ENCODE measurements at regions not wholly inside any gene's neighbourhood (a gene's known extent, or its start where the extent isn't known, plus 50 kb on each side); places are given as distances from the start of the nearest gene placed in this dataset.

DNA sequence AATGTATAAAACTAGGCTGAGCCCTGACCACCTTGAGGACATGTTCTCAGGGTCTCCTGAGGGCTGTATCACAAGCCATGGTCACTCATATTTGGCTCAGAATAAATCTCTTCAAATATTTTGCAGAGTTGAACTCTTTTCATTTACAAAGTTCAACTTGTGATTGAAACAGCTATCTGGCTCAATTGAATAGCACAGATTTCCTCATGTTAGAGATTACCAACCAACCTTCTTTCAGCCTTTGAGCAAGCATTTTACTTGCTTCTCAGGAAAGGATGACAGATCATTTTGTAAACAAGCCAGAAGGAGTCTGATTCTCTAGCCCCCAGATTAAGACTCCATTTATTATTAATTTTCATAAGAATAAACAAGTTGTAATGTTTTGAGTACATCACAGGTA, 111.0 kb upstream of the DOK5 start:
- DNase-seq (ENCODE audit: low spot score) = no peak
- H4K20me1 ChIP-seq (ENCODE audit: insufficient read depth, low read length) = no peaks in the 10 kb centered on the region
- H2AFZ ChIP-seq (ENCODE audit: low read length) = no peak overlapping the region
- no peaks in the 10 kb centered on the region for H3K9me3 ChIP-seq (ENCODE audit: low read length)
- CTCF ChIA-PET (ENCODE audit: low intra/inter-chr PET ratio, low total read pairs) = no interaction called here
- no peak overlapping the region for H3K4me2 ChIP-seq (ENCODE audit: low read depth, low read length)
- no peak overlapping the region for H3K9ac ChIP-seq (ENCODE audit: insufficient read depth, low read depth, low read length)
- H3K4me3 ChIP-seq (replicated peaks in 1 of 3; ENCODE audit: insufficient read depth in 1 of 3, low read depth in 2 of 3, low read length in 3 of 3) = no peak overlapping the region
- H3K27ac ChIP-seq (ENCODE audit: extremely low read length, insufficient read depth, low read length) = no peak overlapping the region
- intact Hi-C loops (cut with micrococcal nuclease; ENCODE audit: unreplicated experiment) = no loop called here
- in situ Hi-C loops (cut with HindIII; ENCODE audit: extremely low pct_ligation_motif_present, low pct_unique_long_range_greater_than_20kb) = no loop called here
- ATAC-seq = no peak
- POLR2A ChIA-PET = no interaction called here
- H3K27me3 ChIP-seq (ENCODE audit: control insufficient read depth in 1 of 2, insufficient read depth in 2 of 2, low read length in 2 of 2) = no peaks in the 10 kb centered on the region
- no peaks in the 10 kb centered on the region for H3K79me2 ChIP-seq (ENCODE audit: insufficient read depth, low read length)
- no peaks in the 10 kb centered on the region for H3K4me1 ChIP-seq (ENCODE audit: insufficient read depth, low read length)
- BruUV-seq (replicated peaks) = no TSS peak
- no peak for FAIRE-seq
- no peaks in the 10 kb centered on the region for H3K36me3 ChIP-seq (replicated peaks in 1 of 2; ENCODE audit: control insufficient read depth in 1 of 2, insufficient read depth in 2 of 2, low read length in 2 of 2)
- TF ChIP-seq NR1H2 (CRISPR knock-in tag; IDR thresholded peaks at IDR 0.05; ENCODE audit: borderline replicate concordance, low read depth) = no peak
- no peak for TF ChIP-seq GATA4 (IDR thresholded peaks at IDR 0.05; ENCODE audit: borderline replicate concordance, low read depth)
- TF ChIP-seq, protein P1, sequence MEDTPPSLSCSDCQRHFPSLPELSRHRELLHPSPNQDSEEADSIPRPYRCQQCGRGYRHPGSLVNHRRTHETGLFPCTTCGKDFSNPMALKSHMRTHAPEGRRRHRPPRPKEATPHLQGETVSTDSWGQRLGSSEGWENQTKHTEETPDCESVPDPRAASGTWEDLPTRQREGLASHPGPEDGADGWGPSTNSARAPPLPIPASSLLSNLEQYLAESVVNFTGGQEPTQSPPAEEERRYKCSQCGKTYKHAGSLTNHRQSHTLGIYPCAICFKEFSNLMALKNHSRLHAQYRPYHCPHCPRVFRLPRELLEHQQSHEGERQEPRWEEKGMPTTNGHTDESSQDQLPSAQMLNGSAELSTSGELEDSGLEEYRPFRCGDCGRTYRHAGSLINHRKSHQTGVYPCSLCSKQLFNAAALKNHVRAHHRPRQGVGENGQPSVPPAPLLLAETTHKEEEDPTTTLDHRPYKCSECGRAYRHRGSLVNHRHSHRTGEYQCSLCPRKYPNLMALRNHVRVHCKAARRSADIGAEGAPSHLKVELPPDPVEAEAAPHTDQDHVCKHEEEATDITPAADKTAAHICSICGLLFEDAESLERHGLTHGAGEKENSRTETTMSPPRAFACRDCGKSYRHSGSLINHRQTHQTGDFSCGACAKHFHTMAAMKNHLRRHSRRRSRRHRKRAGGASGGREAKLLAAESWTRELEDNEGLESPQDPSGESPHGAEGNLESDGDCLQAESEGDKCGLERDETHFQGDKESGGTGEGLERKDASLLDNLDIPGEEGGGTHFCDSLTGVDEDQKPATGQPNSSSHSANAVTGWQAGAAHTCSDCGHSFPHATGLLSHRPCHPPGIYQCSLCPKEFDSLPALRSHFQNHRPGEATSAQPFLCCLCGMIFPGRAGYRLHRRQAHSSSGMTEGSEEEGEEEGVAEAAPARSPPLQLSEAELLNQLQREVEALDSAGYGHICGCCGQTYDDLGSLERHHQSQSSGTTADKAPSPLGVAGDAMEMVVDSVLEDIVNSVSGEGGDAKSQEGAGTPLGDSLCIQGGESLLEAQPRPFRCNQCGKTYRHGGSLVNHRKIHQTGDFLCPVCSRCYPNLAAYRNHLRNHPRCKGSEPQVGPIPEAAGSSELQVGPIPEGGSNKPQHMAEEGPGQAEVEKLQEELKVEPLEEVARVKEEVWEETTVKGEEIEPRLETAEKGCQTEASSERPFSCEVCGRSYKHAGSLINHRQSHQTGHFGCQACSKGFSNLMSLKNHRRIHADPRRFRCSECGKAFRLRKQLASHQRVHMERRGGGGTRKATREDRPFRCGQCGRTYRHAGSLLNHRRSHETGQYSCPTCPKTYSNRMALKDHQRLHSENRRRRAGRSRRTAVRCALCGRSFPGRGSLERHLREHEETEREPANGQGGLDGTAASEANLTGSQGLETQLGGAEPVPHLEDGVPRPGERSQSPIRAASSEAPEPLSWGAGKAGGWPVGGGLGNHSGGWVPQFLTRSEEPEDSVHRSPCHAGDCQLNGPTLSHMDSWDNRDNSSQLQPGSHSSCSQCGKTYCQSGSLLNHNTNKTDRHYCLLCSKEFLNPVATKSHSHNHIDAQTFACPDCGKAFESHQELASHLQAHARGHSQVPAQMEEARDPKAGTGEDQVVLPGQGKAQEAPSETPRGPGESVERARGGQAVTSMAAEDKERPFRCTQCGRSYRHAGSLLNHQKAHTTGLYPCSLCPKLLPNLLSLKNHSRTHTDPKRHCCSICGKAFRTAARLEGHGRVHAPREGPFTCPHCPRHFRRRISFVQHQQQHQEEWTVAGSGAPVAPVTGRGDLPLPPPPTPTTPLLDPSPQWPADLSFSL (CRISPR knock-in tag; IDR thresholded peaks at IDR 0.05) = no peak
- TF ChIP-seq, protein P2, sequence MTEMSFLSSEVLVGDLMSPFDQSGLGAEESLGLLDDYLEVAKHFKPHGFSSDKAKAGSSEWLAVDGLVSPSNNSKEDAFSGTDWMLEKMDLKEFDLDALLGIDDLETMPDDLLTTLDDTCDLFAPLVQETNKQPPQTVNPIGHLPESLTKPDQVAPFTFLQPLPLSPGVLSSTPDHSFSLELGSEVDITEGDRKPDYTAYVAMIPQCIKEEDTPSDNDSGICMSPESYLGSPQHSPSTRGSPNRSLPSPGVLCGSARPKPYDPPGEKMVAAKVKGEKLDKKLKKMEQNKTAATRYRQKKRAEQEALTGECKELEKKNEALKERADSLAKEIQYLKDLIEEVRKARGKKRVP (CRISPR knock-in tag; IDR thresholded peaks at IDR 0.05) = no peak
- TF ChIP-seq, protein P3, sequence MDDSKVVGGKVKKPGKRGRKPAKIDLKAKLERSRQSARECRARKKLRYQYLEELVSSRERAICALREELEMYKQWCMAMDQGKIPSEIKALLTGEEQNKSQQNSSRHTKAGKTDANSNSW (CRISPR knock-in tag; IDR thresholded peaks at IDR 0.05; ENCODE audit: borderline replicate concordance) = no peak
- no peak for TF ChIP-seq ZNF382 (CRISPR knock-in tag; IDR thresholded peaks at IDR 0.05; ENCODE audit: borderline replicate concordance)
- TF ChIP-seq SMARCC2 (IDR thresholded peaks at IDR 0.05) = no peak
- TF ChIP-seq, protein P4, sequence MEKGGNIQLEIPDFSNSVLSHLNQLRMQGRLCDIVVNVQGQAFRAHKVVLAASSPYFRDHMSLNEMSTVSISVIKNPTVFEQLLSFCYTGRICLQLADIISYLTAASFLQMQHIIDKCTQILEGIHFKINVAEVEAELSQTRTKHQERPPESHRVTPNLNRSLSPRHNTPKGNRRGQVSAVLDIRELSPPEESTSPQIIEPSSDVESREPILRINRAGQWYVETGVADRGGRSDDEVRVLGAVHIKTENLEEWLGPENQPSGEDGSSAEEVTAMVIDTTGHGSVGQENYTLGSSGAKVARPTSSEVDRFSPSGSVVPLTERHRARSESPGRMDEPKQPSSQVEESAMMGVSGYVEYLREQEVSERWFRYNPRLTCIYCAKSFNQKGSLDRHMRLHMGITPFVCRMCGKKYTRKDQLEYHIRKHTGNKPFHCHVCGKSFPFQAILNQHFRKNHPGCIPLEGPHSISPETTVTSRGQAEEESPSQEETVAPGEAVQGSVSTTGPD (CRISPR knock-in tag; IDR thresholded peaks at IDR 0.05) = no peak
- TF ChIP-seq ZNF343 (CRISPR knock-in tag; IDR thresholded peaks at IDR 0.05) = no peak
- TF ChIP-seq, protein P5, sequence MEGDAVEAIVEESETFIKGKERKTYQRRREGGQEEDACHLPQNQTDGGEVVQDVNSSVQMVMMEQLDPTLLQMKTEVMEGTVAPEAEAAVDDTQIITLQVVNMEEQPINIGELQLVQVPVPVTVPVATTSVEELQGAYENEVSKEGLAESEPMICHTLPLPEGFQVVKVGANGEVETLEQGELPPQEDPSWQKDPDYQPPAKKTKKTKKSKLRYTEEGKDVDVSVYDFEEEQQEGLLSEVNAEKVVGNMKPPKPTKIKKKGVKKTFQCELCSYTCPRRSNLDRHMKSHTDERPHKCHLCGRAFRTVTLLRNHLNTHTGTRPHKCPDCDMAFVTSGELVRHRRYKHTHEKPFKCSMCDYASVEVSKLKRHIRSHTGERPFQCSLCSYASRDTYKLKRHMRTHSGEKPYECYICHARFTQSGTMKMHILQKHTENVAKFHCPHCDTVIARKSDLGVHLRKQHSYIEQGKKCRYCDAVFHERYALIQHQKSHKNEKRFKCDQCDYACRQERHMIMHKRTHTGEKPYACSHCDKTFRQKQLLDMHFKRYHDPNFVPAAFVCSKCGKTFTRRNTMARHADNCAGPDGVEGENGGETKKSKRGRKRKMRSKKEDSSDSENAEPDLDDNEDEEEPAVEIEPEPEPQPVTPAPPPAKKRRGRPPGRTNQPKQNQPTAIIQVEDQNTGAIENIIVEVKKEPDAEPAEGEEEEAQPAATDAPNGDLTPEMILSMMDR (CRISPR knock-in tag; IDR thresholded peaks at IDR 0.05) = no peak
- TF ChIP-seq, protein P6, sequence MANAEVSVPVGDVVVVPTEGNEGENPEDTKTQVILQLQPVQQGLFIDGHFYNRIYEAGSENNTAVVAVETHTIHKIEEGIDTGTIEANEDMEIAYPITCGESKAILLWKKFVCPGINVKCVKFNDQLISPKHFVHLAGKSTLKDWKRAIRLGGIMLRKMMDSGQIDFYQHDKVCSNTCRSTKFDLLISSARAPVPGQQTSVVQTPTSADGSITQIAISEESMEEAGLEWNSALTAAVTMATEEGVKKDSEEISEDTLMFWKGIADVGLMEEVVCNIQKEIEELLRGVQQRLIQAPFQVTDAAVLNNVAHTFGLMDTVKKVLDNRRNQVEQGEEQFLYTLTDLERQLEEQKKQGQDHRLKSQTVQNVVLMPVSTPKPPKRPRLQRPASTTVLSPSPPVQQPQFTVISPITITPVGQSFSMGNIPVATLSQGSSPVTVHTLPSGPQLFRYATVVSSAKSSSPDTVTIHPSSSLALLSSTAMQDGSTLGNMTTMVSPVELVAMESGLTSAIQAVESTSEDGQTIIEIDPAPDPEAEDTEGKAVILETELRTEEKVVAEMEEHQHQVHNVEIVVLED (CRISPR knock-in tag; IDR thresholded peaks at IDR 0.05; ENCODE audit: borderline replicate concordance) = no peak
- TF ChIP-seq DNMT1 (CRISPR knock-in tag; IDR thresholded peaks at IDR 0.05) = no peak
- no peak for TF ChIP-seq ZMYM2 (CRISPR knock-in tag; IDR thresholded peaks at IDR 0.05)
